Right ventricle myocardium superior (tissue), 1 donor: ENCODE measurements at regions not wholly inside any gene's neighbourhood (a gene's known extent, or its start where the extent isn't known, plus 50 kb on each side); places are given as distances from the start of the nearest gene placed in this dataset.
"Not testable (repeated sequence)": the region's sequence is repeated elsewhere in the genome, so short reads cannot be mapped to it uniquely, and the experiment has no call there.

Source experiments
- ATAC-seq: fragments of 200-7000 bp; cut with Tn5 transposase; one replicate; pipeline ENCODE4 v1.9.1; 2020; ENCODE audit warnings: mild to moderate bottlenecking; ENCODE audit not compliant: poor library complexity
- DNase-seq: peaks from one replicate; pipeline ENCODE4 v3.0.0-alpha.2; 2020
- intact Hi-C: fragments of 100-400 bp; cut with DNase I; formaldehyde crosslinking; loops from one replicate; pipeline ENCODE4 v1.11.2; 2022
- donor health status: DM: no; HTN: yes; CAD: no; lungs with severe emphysema.

DNA sequence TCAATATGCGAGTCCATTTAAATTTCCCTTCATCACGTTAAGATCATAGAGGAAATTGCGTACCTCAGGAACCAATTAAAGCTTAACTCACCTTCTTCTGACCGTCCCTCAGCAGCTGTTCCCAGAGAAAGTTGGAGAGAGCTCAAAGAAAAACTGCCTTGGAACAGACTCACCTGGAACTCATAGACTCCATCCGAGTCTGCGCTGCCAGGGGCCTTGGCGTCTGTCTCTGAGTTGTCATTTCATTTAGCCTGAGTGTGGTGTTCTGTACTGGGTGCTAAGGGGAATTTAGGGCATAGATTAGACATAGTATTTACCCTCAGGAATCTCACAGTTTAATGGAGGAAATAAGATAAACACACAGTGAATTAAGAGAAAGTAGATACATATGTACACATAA lies 892.7 kb downstream of the TLE1 start:
- ATAC-seq (no peak), DNase-seq (no peak)
- intact Hi-C loops, result no loop called here

DNA sequence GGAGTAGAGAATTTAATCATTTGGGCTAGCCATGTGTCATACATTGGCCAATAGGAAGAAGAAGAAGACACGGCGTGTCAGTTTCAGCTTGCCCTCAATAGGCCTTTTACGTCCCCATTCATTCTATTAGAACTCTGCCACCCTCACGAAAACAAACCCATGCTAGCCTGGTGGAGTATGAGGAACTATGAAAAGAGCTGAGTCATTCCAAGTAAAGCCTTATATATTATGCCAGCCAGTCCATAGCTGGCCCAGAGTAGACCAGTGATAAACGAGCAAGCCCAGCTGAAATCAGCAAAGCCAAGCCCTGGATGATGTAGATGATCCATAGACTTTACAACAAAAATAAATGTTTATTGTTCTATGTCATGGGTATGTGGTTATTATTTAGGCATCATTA lies 895.1 kb downstream of the TLE1 start:
- intact Hi-C loops, result no loop called here
- ATAC-seq, result no peak
- DNase-seq, result no peak

DNA sequence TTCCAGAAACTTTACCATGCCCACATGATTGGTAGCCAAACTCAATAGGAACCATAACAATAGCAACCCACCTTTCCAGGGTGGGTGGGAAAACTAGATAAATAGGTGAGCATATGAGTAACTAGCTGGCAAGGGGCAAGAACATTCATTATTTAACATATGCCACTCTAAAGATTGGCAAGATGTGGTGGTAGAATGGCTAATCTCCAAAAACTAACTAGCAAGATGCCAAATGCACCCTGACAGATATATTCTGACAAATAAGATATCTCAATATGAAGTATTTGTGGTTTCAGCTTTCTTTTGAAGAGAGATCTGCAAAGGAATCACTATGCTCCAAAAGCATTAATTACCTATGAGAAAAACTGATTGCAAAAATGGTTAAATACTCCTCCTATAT lies 895.6 kb downstream of the TLE1 start:
- DNase-seq (no peak), ATAC-seq (no peak)
- intact Hi-C loops, result no loop called here

DNA sequence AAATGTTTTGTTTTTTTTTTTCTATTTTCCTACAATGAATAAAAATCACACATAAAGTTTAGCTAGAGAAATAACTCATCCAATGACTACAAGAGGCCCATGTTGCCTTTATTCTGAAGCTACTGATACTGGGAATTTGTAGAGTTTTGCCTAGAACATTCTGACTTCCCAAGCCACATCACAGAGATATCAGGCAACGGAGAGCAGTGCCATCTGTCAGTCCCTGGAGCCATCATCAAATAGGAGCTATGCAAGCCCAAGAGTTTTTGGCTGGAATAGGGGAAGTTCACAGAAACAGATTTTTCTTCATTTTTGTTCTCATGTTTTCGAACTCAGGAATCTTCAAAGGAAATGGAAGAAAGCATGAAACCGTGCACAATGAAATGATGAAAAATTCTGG lies 896.6 kb downstream of the TLE1 start:
- ATAC-seq, result peak; percentile 68
- peak; percentile 36 for DNase-seq
- intact Hi-C loops, result no loop called here

DNA sequence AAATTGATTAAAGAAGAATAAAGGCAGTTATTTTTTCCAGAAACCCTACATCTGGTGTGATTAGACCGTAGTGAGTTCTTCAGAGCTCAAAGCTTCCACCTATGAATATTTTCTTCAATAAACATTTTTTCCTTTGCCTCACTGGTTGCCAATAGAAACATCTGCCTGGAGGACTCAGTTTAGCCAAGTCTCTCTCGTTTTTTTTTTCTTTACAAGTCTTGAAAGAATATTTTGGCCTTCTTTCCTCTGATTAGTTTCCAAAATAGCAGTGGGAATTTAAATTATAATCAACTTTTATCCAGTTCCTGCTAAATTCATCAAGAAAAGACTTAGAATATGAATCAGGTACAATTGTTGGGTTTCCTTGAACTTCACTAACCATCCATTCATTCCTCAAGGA lies 897.5 kb downstream of the TLE1 start:
- no peak for DNase-seq
- intact Hi-C loops, result no loop called here
- no peak for ATAC-seq

DNA sequence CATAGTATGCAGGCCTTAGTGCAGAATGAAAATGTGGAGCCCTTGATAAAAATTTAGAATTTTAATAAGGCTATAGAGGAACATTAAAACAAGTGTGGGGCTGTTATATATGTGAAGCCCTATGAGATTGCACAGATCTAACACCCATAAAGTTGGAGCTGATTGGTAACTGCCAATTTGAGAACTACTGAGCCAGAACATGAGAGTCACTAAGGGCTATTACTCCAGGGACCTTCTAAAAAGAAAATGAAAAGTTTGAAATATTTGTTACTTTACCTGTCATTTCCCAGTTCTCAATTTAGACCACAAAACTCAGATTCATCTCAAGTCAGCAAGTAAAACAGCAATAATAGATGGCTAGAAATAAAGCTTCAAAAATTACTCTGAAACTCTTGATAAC lies 898.6 kb downstream of the TLE1 start:
- intact Hi-C loops, result no loop called here
- DNase-seq (no peak), ATAC-seq (no peak)

DNA sequence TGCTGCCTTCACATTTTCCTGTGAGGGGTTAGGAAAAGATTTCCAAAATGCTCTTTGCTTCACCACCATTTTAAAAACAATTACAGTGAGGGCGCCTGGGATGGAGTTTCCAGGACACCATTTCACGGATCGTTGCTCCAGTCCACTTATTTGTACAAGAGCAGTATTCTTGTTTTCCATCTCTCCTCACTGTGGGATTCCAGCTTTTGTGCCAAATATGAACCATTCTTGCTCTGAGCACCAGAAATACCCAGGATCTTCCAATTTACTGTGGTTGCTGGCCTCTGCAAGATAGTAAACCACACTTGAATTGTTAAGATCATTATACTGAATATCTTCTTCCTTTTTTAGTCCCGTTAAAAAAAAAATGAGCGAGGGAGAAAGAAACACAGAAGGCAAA lies 899.5 kb downstream of the TLE1 start:
- no peak for DNase-seq
- intact Hi-C loops, result no loop called here
- ATAC-seq, result no peak

DNA sequence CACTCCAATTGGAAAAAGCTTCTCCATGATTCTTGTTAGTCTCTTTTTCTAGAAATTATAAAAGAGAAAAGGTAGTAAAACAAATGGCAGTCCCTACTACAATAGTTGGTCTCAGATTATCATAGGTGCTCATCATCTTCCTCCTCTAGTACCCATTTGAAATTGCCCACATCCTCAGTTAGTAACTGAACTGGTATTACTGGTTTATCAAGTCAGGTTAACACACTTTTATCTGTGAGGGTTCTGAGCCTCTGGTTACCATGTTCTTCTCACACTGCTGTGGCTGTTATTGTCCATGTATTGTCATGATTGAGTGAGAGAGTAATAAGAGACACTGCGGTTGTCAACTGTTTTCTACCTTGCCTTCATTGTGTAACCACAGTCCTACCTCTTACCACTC lies 901.7 kb downstream of the TLE1 start:
- ATAC-seq (no peak), DNase-seq (no peak)
- intact Hi-C loops, result no loop called here

DNA sequence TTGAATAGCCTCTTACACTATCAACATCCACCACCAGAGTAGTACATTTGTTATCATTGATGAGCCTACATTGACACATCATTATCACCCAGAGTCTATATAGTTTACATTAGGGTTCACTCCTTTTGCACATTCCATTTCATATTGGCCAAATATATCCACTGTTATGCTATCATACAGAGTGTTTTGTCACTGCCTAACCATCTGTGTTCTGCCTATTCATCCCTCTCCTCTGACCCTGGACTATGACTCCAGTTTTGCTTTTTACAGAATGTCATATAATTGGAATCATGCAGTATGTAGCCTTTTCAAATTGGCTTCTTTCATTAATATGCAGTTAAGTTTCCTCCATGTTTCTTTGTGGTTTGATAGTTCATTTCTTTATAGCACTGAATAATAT lies 904.7 kb downstream of the TLE1 start:
- intact Hi-C loops, result no loop called here
- DNase-seq (no peak), ATAC-seq (no peak)

DNA sequence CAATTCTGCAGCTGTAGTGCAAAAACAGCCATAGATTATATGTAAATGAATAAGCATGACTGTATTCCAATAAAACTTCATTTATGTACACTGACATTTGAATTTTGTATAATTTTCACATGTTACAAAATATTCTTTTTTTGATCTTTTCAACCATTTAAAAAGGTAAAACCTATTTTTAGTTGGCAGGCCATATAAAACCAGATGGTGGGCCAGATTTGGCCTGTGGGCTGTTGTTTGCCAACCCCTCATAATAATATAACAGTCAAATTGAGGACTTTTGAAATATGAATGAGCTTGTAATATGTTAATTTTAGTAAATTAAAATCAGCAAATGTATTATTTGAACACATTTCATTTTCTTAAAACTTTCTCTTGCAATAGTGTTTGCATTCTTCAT lies 913.4 kb downstream of the TLE1 start:
- intact Hi-C loops, result no loop called here
- DNase-seq, result no peak
- no peak for ATAC-seq

DNA sequence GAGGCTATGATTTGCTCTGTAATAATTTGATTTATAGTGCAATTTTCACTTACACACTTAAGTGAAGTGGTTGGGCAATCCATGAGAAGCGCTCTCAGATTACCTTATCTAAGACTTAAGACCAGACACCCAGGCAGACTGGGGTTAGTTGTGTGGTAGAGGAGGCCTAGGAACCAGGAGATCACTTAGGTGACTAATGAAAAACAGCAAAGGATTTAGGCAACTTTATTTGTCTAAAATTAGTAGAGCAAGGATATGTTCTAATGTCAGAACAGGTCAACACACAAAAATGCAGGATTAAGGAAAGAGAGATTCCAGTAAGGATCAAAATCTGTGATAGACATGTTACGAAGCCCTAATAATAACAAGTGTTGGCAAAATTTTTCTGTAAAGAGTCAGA lies 913.8 kb downstream of the TLE1 start:
- ATAC-seq (no peak), DNase-seq (no peak)
- intact Hi-C loops, result no loop called here

DNA sequence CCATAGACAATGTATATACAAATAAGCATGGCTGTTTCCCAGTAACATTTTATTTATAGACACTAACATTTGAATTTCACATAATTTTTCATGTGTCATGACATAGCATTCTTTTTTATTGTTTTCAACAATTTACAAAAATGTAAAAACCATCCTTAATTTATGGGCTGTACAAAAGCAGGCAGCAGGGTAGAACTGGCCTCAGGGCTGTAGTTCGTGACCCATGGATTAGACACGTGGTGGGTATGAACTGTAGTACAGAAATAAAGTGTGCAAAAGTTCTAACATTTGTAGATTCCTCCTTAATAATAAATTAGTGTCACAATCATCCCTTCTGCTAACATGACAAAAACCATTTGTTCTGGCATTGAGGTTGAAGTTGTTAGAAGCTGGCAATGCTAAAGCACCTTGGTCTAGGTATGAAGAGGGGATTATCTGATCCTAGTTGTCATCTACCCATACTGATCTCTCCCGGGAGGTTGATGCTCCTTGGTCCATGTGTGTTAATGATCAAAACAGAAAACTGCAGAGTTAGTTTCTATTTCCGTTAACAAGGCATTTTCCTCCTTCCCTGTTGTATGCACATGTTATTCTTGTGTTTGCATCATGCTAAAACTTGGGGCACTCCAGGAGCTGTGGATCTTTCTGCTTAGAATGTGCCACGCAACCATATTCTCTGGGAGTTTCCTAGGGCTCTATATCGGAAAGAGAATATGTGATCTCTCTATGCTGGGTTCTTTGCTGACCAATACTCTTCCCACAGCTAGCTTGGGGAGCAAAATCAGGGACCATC lies 917.6 kb downstream of the TLE1 start:
- no peak for DNase-seq
- intact Hi-C loops, result no loop called here
- no peak for ATAC-seq

DNA sequence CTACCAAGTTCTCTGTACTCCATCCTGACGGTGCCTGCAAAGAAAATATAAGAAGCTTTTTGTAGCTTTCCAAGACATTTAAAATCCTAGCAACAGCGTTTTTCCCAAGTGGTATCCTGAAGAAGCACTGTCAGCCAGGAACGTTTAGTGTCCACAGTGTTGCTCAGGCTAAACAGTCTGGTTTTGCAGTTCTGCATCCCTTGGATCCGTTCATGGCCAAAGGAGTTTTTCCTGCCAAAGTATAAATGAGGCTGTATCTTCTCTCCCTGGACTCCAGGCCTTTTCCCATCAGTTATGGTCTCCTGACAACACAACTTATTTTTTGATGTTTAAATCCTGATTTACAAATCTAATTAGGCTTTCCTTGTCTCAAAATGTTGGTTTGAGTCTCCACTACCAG lies 925.8 kb downstream of the TLE1 start:
- intact Hi-C loops, result no loop called here
- ATAC-seq, result no peak
- no peak for DNase-seq

DNA sequence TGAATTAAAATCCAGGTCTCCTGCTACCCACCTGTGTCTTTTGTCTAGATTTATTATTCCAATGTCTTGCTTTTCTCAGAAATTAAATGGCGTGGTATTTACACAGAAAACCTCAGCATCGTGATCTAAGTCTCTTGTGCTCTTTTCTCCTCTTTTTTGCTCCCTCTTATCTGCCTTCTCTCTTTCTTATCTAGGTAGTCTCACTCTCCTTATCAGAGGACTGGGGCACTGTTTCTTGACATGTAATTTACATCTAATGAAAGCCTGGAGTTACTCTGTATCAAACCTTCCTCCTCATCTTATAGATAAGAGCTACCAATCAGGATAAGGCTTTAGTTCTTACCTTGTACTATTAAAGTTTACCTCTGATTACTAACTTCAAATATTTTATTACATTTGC lies 933.8 kb downstream of the TLE1 start:
- ATAC-seq (no peak), DNase-seq (no peak)
- intact Hi-C loops, result no loop called here

DNA sequence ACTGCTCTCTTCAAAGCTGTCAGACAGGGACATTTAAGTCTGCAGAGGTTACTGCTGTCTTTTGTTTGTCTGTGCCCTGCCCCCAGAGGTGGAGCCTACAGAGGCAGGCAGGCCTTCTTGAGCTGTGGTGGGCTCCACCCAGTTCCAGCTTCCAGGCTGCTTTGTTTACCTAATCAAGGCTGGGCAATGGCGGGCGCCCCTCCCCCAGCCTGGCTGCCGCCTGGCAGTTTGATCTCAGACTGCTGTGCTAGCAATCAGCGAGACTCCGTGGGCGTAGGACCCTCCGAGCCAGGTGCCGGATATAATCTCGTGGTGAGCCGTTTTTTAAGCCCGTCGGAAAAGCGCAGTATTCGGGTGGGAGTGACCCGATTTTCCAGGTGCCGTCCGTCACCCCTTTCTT lies 942.3 kb downstream of the TLE1 start:
- ATAC-seq, DNase-seq, intact Hi-C loops: not testable (repeated sequence)

DNA sequence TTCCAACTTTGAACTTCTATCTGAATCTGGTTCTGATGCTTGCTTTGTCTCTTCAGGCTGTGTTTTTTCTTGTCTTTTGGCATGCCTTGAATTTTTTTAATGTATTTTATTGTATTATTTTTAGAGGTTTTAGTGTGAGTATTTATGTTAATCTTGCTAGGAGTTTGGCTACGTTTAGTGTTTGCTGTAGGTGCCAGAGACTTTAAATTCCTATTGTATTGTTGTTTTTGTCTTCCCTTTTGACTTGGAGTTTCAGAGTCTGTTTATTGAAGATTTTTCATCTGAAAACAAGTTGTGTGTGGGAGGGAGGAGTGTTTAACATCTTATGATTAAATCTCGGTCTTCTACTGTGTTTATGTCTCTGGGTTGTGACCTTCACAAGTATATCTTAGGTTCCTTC lies 956.8 kb downstream of the TLE1 start:
- DNase-seq, result no peak
- no peak for ATAC-seq
- intact Hi-C loops, result no loop called here

DNA sequence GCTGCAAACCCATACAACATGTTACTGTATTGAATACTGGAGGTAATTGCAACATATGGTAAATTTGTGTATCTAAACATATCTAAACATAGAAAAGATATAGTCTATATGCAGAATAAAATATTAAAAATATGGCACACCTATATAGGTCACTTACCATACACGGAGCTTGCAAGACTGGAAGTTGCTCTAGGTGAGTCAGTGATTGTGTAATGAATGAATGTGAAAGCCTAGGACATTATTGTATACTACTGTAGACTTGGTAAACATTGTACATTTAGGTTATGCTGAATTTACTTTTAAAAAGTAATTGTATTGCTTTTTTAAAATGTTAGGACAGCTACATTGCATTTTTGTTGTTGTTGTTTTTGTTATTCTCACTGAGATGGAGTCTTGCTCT lies 968.8 kb downstream of the TLE1 start:
- intact Hi-C loops, result no loop called here
- DNase-seq (no peak), ATAC-seq (no peak)

DNA sequence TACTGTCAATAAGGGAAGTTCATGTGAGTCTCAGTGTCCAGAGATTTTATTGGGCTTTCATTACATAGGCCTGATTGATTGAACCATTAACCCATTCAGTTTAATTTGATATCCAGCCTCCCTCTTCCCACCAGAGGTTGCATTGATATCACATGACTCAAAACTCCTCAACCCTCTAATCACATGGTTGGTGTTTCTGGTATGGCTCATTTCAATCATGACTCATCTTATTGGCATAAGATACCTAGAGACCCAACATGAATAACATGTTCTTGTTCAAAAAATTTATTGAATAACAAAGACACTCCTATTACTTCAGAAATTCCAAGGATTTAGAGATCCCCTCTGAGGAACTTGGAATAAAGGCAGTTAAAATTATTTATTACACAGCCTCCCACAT lies 982.2 kb downstream of the TLE1 start:
- intact Hi-C loops, result no loop called here
- DNase-seq, result no peak
- ATAC-seq, result no peak

DNA sequence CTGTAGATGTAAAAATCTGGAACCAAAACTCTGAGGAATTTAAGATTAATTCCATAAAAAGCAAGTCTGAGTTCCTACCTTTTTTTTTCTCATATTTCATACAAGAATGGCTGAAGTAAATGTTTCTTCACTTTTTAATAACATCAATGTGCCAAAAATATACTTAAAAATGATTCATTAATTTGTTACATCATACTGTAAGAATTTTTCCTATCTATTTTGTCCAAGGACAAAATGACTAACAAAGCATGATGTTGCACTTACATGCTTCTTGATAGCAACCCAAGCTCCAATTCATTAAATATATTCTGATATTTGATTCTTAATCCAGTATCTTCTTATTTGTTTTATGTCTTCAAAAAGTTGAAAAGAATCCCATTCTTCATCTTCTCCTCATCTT lies 988.3 kb downstream of the TLE1 start:
- DNase-seq (no peak), ATAC-seq (no peak)
- intact Hi-C loops, result no loop called here

DNA sequence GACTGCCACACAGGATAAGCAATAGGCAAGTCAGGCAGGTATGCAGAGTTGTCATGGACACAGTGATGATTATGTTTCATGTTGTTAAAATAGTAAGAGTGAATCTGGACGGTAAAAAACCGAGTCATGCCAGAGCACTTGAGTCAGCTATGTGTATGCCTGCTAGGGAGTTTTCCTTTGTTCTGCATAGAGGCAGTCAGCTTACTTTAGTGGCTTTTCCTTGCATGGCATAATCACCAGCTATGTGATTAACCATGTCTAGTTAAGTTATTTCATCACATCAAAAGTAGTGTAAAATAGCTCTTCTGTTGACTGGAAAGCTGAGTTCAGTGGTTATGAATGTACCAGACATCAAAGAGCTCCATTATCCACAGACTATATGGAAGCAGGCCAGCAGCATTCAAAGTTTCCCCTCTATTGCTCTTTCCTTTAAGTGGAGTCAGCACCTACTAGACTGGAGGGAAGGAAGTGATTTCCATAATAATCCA lies 989.8 kb downstream of the TLE1 start:
- DNase-seq, result no peak
- intact Hi-C loops, result no loop called here
- no peak for ATAC-seq

DNA sequence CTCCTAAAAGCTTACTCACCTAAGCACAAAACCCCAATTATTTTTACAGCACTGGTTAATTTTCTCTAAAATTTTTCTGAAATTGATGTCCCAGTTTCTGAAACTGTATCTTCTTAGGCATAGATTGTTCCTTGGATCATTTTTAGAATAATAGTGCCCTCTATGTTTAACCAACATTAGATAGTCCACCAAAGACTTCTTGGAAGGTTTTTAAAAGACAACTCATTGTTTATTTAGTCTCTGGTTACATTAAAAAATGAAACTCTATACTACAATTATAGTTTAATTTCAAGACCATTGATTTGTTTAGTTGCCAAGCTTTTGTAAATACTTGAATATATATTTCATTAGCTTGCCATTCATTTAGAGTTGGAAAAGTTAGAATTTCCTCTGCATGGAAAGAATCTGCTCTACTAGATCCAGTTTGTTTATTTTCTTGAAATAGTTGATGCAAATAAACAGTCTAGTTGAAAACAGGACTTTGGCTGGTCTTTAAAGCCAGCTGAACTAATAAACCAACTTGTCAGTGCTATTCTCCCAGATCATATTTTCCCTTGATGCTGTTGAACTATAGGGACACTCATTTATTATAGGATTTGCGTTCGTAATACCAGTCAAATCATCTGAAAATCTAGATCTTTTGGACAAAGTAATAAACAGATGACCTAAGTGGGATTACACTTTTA lies 990.5 kb downstream of the TLE1 start:
- intact Hi-C loops, result no loop called here
- DNase-seq (no peak), ATAC-seq (no peak)
